ENCODE measurements at regions not wholly inside any gene's neighbourhood (a gene's known extent, or its start where the extent isn't known, plus 50 kb on each side); places are given as distances from the start of the nearest gene placed in this dataset.
"Not testable (repeated sequence)": the region's sequence is repeated elsewhere in the genome, so short reads cannot be mapped to it uniquely, and the experiment has no call there.

- TF ChIP-seq CTCF, POLR2AphosphoS5, POLR2A (IDR thresholded peaks at IDR 0.05): not testable (repeated sequence)
These were observed 138.5 kb upstream of the MAN2A1 start for GRCh38 chr5:109551234-109551633.
